Calu3 (cell line): ENCODE measurements at regions not wholly inside any gene's neighbourhood (a gene's known extent, or its start where the extent isn't known, plus 50 kb on each side); places are given as distances from the start of the nearest gene placed in this dataset.

Experiments used
- BruUV-seq: library from RNA; stranded (reverse); fragments of 400-500 nt; replicated peaks from 2 replicates; lab custom pipeline; 2021; lab: Mats Ljungman, UMichigan
- CTCF ChIA-PET: fragments of 300-600 bp; sonication (Branson Sonifier 250); formaldehyde crosslinking; loops from one replicate; lab custom pipeline; 2022; ENCODE audit warnings: antibody characterized with exemption; lab: Charles Lee
- DNase-seq: peaks from one replicate; pipeline ENCODE4 v3.0.0; 2022
- H3K27ac Mint-ChIP-seq: one replicate; pipeline ENCODE4 v1.8.0; 2022; ENCODE audit warnings: mixed read lengths; ENCODE audit not compliant: unreplicated experiment
- H3K27me3 Mint-ChIP-seq: one replicate; pipeline ENCODE4 v1.8.0; 2022; ENCODE audit warnings: mixed read lengths; ENCODE audit not compliant: unreplicated experiment
- H3K36me3 Mint-ChIP-seq: one replicate; pipeline ENCODE4 v1.8.0; 2022; ENCODE audit warnings: mild to moderate bottlenecking, moderate library complexity, mixed read lengths; ENCODE audit not compliant: insufficient read depth, unreplicated experiment
- H3K4me1 Mint-ChIP-seq: one replicate; pipeline ENCODE4 v1.8.0; 2022; ENCODE audit warnings: mild to moderate bottlenecking, low read depth, mixed read lengths; ENCODE audit not compliant: unreplicated experiment
- H3K4me3 Mint-ChIP-seq: one replicate; pipeline ENCODE4 v1.8.0; 2022; ENCODE audit warnings: mild to moderate bottlenecking, low read depth, moderate library complexity, mixed read lengths; ENCODE audit not compliant: unreplicated experiment
- H3K9me3 Mint-ChIP-seq: one replicate; pipeline ENCODE4 v1.8.0; 2022; ENCODE audit warnings: low read depth, mixed read lengths; ENCODE audit not compliant: unreplicated experiment
- CTCF ChIP-seq: fragments of 200-600 bp; IDR thresholded peaks from one replicate; pipeline ENCODE4 v1.8.0; 2022; ENCODE audit warnings: antibody characterized with exemption; ENCODE audit not compliant: unreplicated experiment
- intact Hi-C: fragments of 100-400 bp; cut with micrococcal nuclease; formaldehyde crosslinking; loops from one replicate; pipeline ENCODE4 v1.10.0; 2022; ENCODE audit not compliant: unreplicated experiment

GRCh38 chr3:66655671-66656070, 154.8 kb upstream of the LRIG1 start:
- DNase-seq: no peak
- Mint-ChIP-seq H3K4me3 (no peak overlapping the region), H3K4me1 (no peaks in the 10 kb centered on the region), H3K27me3 (peaks cover 16% of the 10 kb centered on the region), H3K27ac (no peak overlapping the region), H3K9me3 (no peaks in the 10 kb centered on the region), H3K36me3 (no peaks in the 10 kb centered on the region)
- intact Hi-C loops: no loop called here
- no peak for TF ChIP-seq CTCF
- BruUV-seq: no TSS peak
- CTCF ChIA-PET: no interaction called here

DNA sequence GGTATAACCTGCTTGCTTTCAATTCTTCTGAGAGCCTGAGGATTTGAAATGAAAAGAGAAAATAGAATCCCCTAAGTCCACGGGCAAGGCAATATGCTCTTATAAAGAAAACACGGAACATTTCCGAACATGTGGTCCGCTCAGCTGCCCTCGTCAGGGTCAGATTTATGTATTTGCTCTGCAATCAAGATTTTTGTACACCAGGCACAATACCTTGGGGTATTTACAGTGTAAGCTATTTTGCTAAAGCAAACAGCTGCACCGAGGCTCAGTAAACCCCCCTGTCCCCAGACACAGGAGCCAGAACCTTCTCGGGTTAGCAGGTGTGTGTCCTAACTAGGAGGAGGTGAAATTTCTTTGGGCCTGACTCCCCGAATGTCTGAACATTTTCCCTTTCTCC, 155.8 kb upstream of the LRIG1 start:
- no peaks in the 10 kb centered on the region for H3K36me3 Mint-ChIP-seq
- no peaks in the 10 kb centered on the region for H3K4me1 Mint-ChIP-seq
- CTCF ChIA-PET: no interaction called here
- BruUV-seq: no TSS peak
- H3K27me3 Mint-ChIP-seq: peaks cover 21% of the 10 kb centered on the region
- intact Hi-C loops: no loop called here
- no peak overlapping the region for H3K4me3 Mint-ChIP-seq
- TF ChIP-seq CTCF: no peak
- H3K9me3 Mint-ChIP-seq: no peaks in the 10 kb centered on the region
- no peak for DNase-seq
- no peak overlapping the region for H3K27ac Mint-ChIP-seq

DNA sequence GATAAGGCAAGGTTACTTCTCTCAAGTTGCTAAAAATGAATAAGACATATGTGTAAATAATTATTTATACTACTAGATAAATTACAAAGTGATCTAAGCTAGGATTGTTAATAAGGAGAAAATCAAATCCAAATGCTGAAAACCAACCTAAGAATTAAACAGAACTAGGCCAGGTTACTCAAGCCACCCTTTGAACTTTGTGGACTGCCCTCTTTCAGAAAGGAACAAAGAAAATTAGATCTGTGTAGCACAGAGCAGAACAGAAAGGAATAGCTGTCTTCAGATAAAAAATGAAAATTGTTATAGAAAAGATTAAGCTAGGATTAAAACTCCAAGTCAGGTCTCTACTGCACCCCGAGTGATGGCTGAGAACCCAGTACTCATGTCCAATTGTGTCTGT, 158.2 kb upstream of the LRIG1 start:
- CTCF ChIA-PET: interaction anchor here (0.6 to 0.7 kb wide), 2 partner anchors 10 to 16 kb away, joined by 3 read pairs; no protein-coding TSS in a partner anchor
- BruUV-seq: no TSS peak
- no peaks in the 10 kb centered on the region for H3K9me3 Mint-ChIP-seq

GRCh38 chr3:66661628-66662027, 160.8 kb upstream of the LRIG1 start:
- Mint-ChIP-seq H3K27me3 (peaks cover 46% of the 10 kb centered on the region), H3K36me3 (no peaks in the 10 kb centered on the region), H3K4me1 (no peaks in the 10 kb centered on the region), H3K4me3 (no peak overlapping the region), H3K27ac (no peak overlapping the region), H3K9me3 (no peaks in the 10 kb centered on the region)
- intact Hi-C loops: no loop called here
- no TSS peak for BruUV-seq
- CTCF ChIA-PET: no interaction called here
- TF ChIP-seq CTCF: no peak
- DNase-seq: no peak

More for the DNA sequence above, 158.2 kb upstream of the LRIG1 start:
- Mint-ChIP-seq H3K4me1 (no peaks in the 10 kb centered on the region), H3K36me3 (no peaks in the 10 kb centered on the region), H3K27me3 (peaks cover 28% of the 10 kb centered on the region), H3K27ac (no peak overlapping the region), H3K4me3 (no peak overlapping the region)
- DNase-seq: no peak
- intact Hi-C loops: no loop called here
- no peak for TF ChIP-seq CTCF
